Neuronal stem cell (in vitro differentiated cells): ENCODE measurements at regions not wholly inside any gene's neighbourhood (a gene's known extent, or its start where the extent isn't known, plus 50 kb on each side); places are given as distances from the start of the nearest gene placed in this dataset.

Source experiments
- DNase-seq: peaks from one replicate; pipeline ENCODE4 v3.0.0-alpha.2; 2013; ENCODE audit warnings: low spot score
- H2AFZ ChIP-seq: one replicate; pipeline ENCODE4 v1.6.1; 2013; ENCODE audit warnings: mild to moderate bottlenecking, low read length, inconsistent platforms
- H2AK5ac ChIP-seq: 2 replicates; pipeline ENCODE4 v1.6.1; 2013; ENCODE audit warnings: low read depth, mild to moderate bottlenecking, inconsistent platforms, low read length, moderate library complexity, mixed read lengths
- H2BK120ac ChIP-seq: 2 replicates; pipeline ENCODE4 v1.6.1; 2013; ENCODE audit warnings: low read depth, mild to moderate bottlenecking, inconsistent platforms, low read length, moderate library complexity, mixed read lengths
- H2BK12ac ChIP-seq: one replicate; pipeline ENCODE4 v1.6.1; 2013; ENCODE audit warnings: low read length, inconsistent platforms
- H2BK15ac ChIP-seq: 2 replicates; pipeline ENCODE4 v1.6.1; 2013; ENCODE audit warnings: mild to moderate bottlenecking, low read length, inconsistent platforms, mixed read lengths
- H2BK5ac ChIP-seq: one replicate; pipeline ENCODE4 v1.6.1; 2013; ENCODE audit warnings: inconsistent platforms, mild to moderate bottlenecking, low read length, moderate library complexity
- H3K14ac ChIP-seq: one replicate; pipeline ENCODE4 v1.6.1; 2013; ENCODE audit warnings: low read length, inconsistent platforms
- H3K18ac ChIP-seq: 2 replicates; pipeline ENCODE4 v1.6.1; 2013; ENCODE audit warnings: low read length, inconsistent platforms
- H3K23ac ChIP-seq: 2 replicates; pipeline ENCODE4 v1.6.1; 2013; ENCODE audit warnings: low read depth, mild to moderate bottlenecking, mixed read lengths, low read length, inconsistent platforms; ENCODE audit not compliant: poor library complexity
- H3K27ac ChIP-seq: replicated peaks from 3 replicates; pipeline ENCODE4 v1.5.1; 2013; ENCODE audit warnings: low read length, inconsistent platforms
- H3K27me3 ChIP-seq, 3 experiments: 2 replicates each; pipeline ENCODE4 v1.6.1; 2013; ENCODE audit warnings: low read length in 3 of 3, mild to moderate bottlenecking in 2 of 3, inconsistent platforms in 1 of 3, low read depth in 1 of 3, mixed read lengths in 1 of 3, moderate library complexity in 1 of 3; ENCODE audit not compliant: control insufficient read depth in 3 of 3, insufficient read depth in 3 of 3
- H3K36me3 ChIP-seq, 2 donors: replicated peaks in 1 of 2; 2 replicates each; pipeline ENCODE4 v1.6.1; 2013; ENCODE audit warnings: low read length in 2 of 2; ENCODE audit not compliant: control insufficient read depth in 2 of 2, insufficient read depth in 2 of 2
- H3K4ac ChIP-seq: 2 replicates; pipeline ENCODE4 v1.6.1; 2013; ENCODE audit warnings: inconsistent platforms, mild to moderate bottlenecking, low read length, moderate library complexity
- H3K4me1 ChIP-seq, 2 donors: 1 replicate in 1 of 2; 2 replicates in 1 of 2; pipeline ENCODE4 v1.6.1; 2013; ENCODE audit warnings: low read length in 2 of 2, low read depth in 1 of 2; ENCODE audit not compliant: control insufficient read depth in 2 of 2, insufficient read depth in 1 of 2
- H3K4me2 ChIP-seq: one replicate; pipeline ENCODE4 v1.6.1; 2013; ENCODE audit warnings: mild to moderate bottlenecking, low read length, inconsistent platforms; ENCODE audit not compliant: insufficient read depth, poor library complexity, severe bottlenecking
- H3K4me3 ChIP-seq, 2 donors: 2 replicates each; pipeline ENCODE4 v1.5.1; 2013; ENCODE audit warnings: low read length in 2 of 2, mild to moderate bottlenecking in 2 of 2, inconsistent platforms in 1 of 2, moderate library complexity in 1 of 2
- H3K79me1 ChIP-seq: one replicate; pipeline ENCODE4 v1.6.1; 2013; ENCODE audit warnings: low read depth, mild to moderate bottlenecking, inconsistent platforms, low read length, moderate library complexity
- H3K9ac ChIP-seq: one replicate; pipeline ENCODE4 v1.6.1; 2013; ENCODE audit warnings: mild to moderate bottlenecking, low read depth, low read length, inconsistent platforms; ENCODE audit not compliant: poor library complexity
- H3K9me3 ChIP-seq, 2 donors: replicated peaks in 1 of 2; 2 replicates each; pipeline versions ENCODE3 to v1.6.1; 2013; ENCODE audit warnings: low read length in 2 of 2, mild to moderate bottlenecking in 2 of 2, inconsistent platforms in 1 of 2, low read depth in 1 of 2, mixed read lengths in 1 of 2, moderate library complexity in 1 of 2; ENCODE audit not compliant: control insufficient read depth in 2 of 2, insufficient read depth in 1 of 2
- H4K8ac ChIP-seq: one replicate; pipeline ENCODE4 v1.6.1; 2013; ENCODE audit warnings: low read depth, mild to moderate bottlenecking, inconsistent platforms, low read length, moderate library complexity
- H4K91ac ChIP-seq: one replicate; pipeline ENCODE4 v1.6.1; 2013; ENCODE audit warnings: low read length, low read depth, mild to moderate bottlenecking, inconsistent platforms; ENCODE audit not compliant: poor library complexity
- WGBS, 2 donors: extraction: QIAGEN DNeasy Blood & Tissue Kit; methylation state at CpG; one replicate each; pipeline ENCODE4 v1.1.7; 2013; ENCODE audit warnings: missing lambda C conversion rate in 2 of 2, mixed read lengths in 1 of 2; ENCODE audit not compliant: insufficient read length in 2 of 2, insufficient replicate concordance in 1 of 2; ENCODE audit errors: extremely low coverage in 2 of 2; 5-methylcytosine and 5-hydroxymethylcytosine counted together

DNA sequence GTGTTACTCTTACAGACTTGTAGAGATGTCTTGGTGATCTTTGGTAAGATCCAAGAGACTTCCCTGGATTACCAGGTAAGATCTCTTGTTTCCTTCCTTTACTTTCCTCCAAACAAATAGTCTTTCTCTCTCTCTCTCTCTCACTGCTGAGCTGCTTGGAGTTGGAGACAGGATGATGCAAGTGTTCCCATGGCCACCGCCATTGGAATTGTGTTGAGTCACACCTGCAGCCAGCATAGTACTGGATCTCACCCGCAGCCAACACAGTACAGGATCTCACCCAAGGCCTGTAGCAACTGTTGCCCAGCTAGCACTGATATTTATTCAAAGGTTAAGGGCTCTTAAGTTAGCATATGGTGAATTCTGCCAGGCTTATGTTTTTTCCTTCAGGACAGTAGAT, 1080.9 kb downstream of the FAT4 start:
- no peaks in the 10 kb centered on the region for H3K9me3 ChIP-seq
- no peak overlapping the region for H3K23ac ChIP-seq
- no peaks in the 10 kb centered on the region for H3K79me1 ChIP-seq
- no peak overlapping the region for H3K4me3 ChIP-seq
- no peaks in the 10 kb centered on the region for H3K4me1 ChIP-seq
- no peak for DNase-seq
- H3K4me2 ChIP-seq = no peak overlapping the region
- no peak overlapping the region for H2BK12ac ChIP-seq
- no CpG with 5 or more reads among the region's 2 CpGs for WGBS, 2 donors
- no peak overlapping the region for H3K4ac ChIP-seq
- no peak overlapping the region for H4K91ac ChIP-seq
- H3K14ac ChIP-seq = no peak overlapping the region
- H2BK5ac ChIP-seq = no peak overlapping the region
- no peak overlapping the region for H2BK15ac ChIP-seq
- H3K36me3 ChIP-seq = no peaks in the 10 kb centered on the region
- H2AFZ ChIP-seq = no peak overlapping the region
- H2BK120ac ChIP-seq = no peak overlapping the region
- H3K27ac ChIP-seq = no peak overlapping the region
- no peak overlapping the region for H4K8ac ChIP-seq
- no peak overlapping the region for H3K18ac ChIP-seq
- no peak overlapping the region for H3K9ac ChIP-seq
- no peaks in the 10 kb centered on the region for H3K27me3 ChIP-seq
- H2AK5ac ChIP-seq = no peak overlapping the region

DNA sequence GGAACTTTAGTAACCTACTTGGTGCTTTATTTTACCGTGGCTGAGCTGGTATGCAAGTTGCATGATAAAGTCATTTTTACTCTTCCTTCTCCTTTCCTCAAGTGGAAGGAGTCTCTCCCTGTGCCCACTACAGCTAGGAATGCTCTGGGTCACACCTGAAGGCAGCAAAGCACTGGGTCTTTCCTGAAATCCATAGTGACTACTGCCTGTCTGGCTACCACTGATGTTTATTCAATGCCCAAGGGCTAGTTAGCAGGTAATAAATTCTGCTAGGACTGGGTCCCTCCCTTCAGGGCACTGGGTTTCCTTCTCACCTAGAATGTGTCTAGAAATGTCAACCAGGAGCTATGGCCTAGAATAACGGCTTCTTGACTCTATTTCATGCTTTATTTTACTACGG, 1081.4 kb downstream of the FAT4 start:
- H2BK12ac ChIP-seq = no peak overlapping the region
- no peak overlapping the region for H2BK15ac ChIP-seq
- H3K79me1 ChIP-seq = no peaks in the 10 kb centered on the region
- H3K9ac ChIP-seq = no peak overlapping the region
- no peaks in the 10 kb centered on the region for H3K9me3 ChIP-seq
- H3K4me2 ChIP-seq = no peak overlapping the region
- H2AK5ac ChIP-seq = no peak overlapping the region
- H4K91ac ChIP-seq = no peak overlapping the region
- no peaks in the 10 kb centered on the region for H3K4me1 ChIP-seq
- H2BK5ac ChIP-seq = no peak overlapping the region
- no peak overlapping the region for H3K27ac ChIP-seq
- no peak overlapping the region for H2AFZ ChIP-seq
- H3K18ac ChIP-seq = no peak overlapping the region
- no peak overlapping the region for H3K14ac ChIP-seq
- H3K27me3 ChIP-seq = no peaks in the 10 kb centered on the region
- no peak overlapping the region for H3K4me3 ChIP-seq
- no peak for DNase-seq
- no peak overlapping the region for H4K8ac ChIP-seq
- no peak overlapping the region for H3K4ac ChIP-seq
- H3K36me3 ChIP-seq = no peaks in the 10 kb centered on the region
- WGBS, 2 donors = no CpG with 5 or more reads among the region's 3 CpGs
- no peak overlapping the region for H3K23ac ChIP-seq
- no peak overlapping the region for H2BK120ac ChIP-seq

DNA sequence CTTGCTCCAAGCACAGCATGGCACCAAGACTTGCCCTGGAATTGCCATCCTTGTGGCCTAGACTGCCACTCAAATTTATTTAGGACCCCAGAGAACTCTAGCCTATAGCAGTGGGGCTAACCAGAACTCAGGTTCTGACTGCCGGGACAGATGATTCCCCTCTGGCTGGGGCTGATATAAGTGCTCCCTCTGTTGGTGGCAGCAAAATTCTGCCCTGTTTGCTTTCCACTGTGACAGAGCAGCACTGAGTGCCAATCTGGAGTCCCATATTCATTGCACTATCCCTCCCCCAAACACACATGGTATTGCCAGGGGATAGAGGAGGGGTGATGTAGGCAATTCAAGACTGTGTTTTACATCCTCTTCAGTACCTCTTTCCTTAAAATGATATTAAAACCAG, 1081.9 kb downstream of the FAT4 start:
- H2AFZ ChIP-seq = no peak overlapping the region
- no peak overlapping the region for H2BK120ac ChIP-seq
- no peak overlapping the region for H3K27ac ChIP-seq
- no peak overlapping the region for H3K9ac ChIP-seq
- no peak overlapping the region for H3K4me2 ChIP-seq
- no peak for DNase-seq
- H2BK5ac ChIP-seq = no peak overlapping the region
- no peak overlapping the region for H3K4ac ChIP-seq
- no peak overlapping the region for H2AK5ac ChIP-seq
- H3K36me3 ChIP-seq = no peaks in the 10 kb centered on the region
- no peaks in the 10 kb centered on the region for H3K27me3 ChIP-seq
- H3K4me3 ChIP-seq = no peak overlapping the region
- no peak overlapping the region for H2BK12ac ChIP-seq
- H3K23ac ChIP-seq = no peak overlapping the region
- no peaks in the 10 kb centered on the region for H3K79me1 ChIP-seq
- no CpG with 5 or more reads among the region's 1 CpG for WGBS, 2 donors
- H4K91ac ChIP-seq = no peak overlapping the region
- H3K14ac ChIP-seq = no peak overlapping the region
- no peak overlapping the region for H3K18ac ChIP-seq
- H3K9me3 ChIP-seq = no peaks in the 10 kb centered on the region
- H2BK15ac ChIP-seq = no peak overlapping the region
- H4K8ac ChIP-seq = no peak overlapping the region
- no peaks in the 10 kb centered on the region for H3K4me1 ChIP-seq

DNA sequence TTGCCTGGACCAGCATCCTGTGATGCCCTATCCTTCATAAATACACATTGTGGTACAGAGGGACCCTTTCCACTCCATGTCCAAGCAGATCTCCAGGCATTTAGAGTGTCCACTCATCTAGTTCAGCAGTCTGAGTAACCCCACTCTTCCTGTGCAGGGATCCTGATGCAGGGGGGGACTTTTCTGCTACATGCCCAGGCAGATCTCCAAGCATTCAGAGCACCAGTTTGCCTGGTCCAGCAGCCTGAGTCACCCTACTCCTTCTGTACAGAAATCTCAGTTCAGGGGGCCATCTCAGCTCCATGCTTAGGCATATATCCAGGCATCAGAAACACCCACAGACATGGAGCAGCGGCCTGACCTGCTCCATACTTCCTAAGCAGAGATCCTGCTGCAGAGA, 1089.8 kb downstream of the FAT4 start:
- H3K36me3 ChIP-seq = no peaks in the 10 kb centered on the region
- H3K14ac ChIP-seq = no peak overlapping the region
- H3K4me3 ChIP-seq = no peak overlapping the region
- no peak overlapping the region for H4K8ac ChIP-seq
- peak overlapping the region; percentile 70 for H2AK5ac ChIP-seq
- H3K4ac ChIP-seq = no peak overlapping the region
- H3K4me1 ChIP-seq = peaks cover 0 to 6% of the 10 kb centered on the region in 2 donors
- H3K18ac ChIP-seq = no peak overlapping the region
- H3K9me3 ChIP-seq = no peaks in the 10 kb centered on the region
- H4K91ac ChIP-seq = no peak overlapping the region
- H3K27me3 ChIP-seq = no peaks in the 10 kb centered on the region
- no peak overlapping the region for H2BK5ac ChIP-seq
- H3K4me2 ChIP-seq = no peak overlapping the region
- H2BK12ac ChIP-seq = no peak overlapping the region
- no peak for DNase-seq
- no peak overlapping the region for H2BK120ac ChIP-seq
- no peaks in the 10 kb centered on the region for H3K79me1 ChIP-seq
- no CpG with 5 or more reads among the region's 1 CpG for WGBS, 2 donors
- H3K9ac ChIP-seq = no peak overlapping the region
- no peak overlapping the region for H3K23ac ChIP-seq
- peak overlapping the region; percentile 35 for H2BK15ac ChIP-seq
- peak overlapping the region; percentile 36 for H2AFZ ChIP-seq
- no peak overlapping the region for H3K27ac ChIP-seq
